HepG2 (cell line): ENCODE measurements at regions not wholly inside any gene's neighbourhood (a gene's known extent, or its start where the extent isn't known, plus 50 kb on each side); places are given as distances from the start of the nearest gene placed in this dataset.

ENCODE experiments used
- ATAC-seq: fragments of 200-7000 bp; cut with Tn5 transposase; 3 replicates; pipeline ENCODE4 v1.9.1; 2020; ENCODE audit warnings: mild to moderate bottlenecking, moderate library complexity
- BruUV-seq: library from RNA; stranded (reverse); fragments of 400-500 nt; replicated peaks from 2 replicates; lab custom pipeline; 2021; lab: Mats Ljungman, UMichigan
- CTCF ChIA-PET: fragments of 300-600 bp; formaldehyde crosslinking; extraction: SDS; loops from one replicate; lab custom pipeline; 2021; ENCODE audit warnings: low total read pairs, inconsistent platforms, low intra/inter-chr PET ratio; lab: Yijun Ruan, JAX
- POLR2A ChIA-PET: fragments of 350-600 bp; sonication (Branson Sonifier 250); formaldehyde crosslinking; loops from one replicate; lab custom pipeline; 2020; ENCODE audit warnings: antibody characterized with exemption, inconsistent platforms; lab: Yijun Ruan, JAX
- DNase-seq: peaks from one replicate; pipeline ENCODE4 v3.0.0-alpha.2; 2015; ENCODE audit warnings: low spot score
- FAIRE-seq: peaks from 3 replicates; lab custom pipeline; 2011; peaks lifted over from hg19 to GRCh38; lab: Jason Lieb, UNC
- H2AFZ ChIP-seq: one replicate; pipeline ENCODE4 v1.6.1; 2011; ENCODE audit warnings: low read length, inconsistent platforms
- H3K27ac ChIP-seq: fragments of 300-600 bp; 3 replicates; pipeline ENCODE4 v1.8.0; 2011; ENCODE audit warnings: mixed run types, mild to moderate bottlenecking, mixed read lengths, low read length, inconsistent platforms; ENCODE audit not compliant: insufficient read depth; ENCODE audit errors: extremely low read length
- H3K27me3 ChIP-seq, 2 experiments: fragments of 200-600 bp in 1 of 2; 2 replicates in 1 of 2; 3 replicates in 1 of 2; pipeline versions ENCODE4 v1.6.0 to v1.8.0; 2011; ENCODE audit warnings: low read length in 2 of 2, mild to moderate bottlenecking in 2 of 2, moderate library complexity in 2 of 2, inconsistent platforms in 1 of 2; ENCODE audit not compliant: insufficient read depth in 2 of 2, control insufficient read depth in 1 of 2
- H3K36me3 ChIP-seq, 2 experiments: fragments of 200-600 bp in 1 of 2; replicated peaks in 1 of 2; 2 replicates in 1 of 2; 3 replicates in 1 of 2; pipeline versions ENCODE4 v1.5.1 to v1.8.0; 2011; ENCODE audit warnings: low read length in 2 of 2, inconsistent platforms in 1 of 2; ENCODE audit not compliant: insufficient read depth in 2 of 2, control insufficient read depth in 1 of 2
- H3K4me1 ChIP-seq: 2 replicates; pipeline ENCODE4 v1.5.1; 2012; ENCODE audit warnings: low read length, inconsistent platforms; ENCODE audit not compliant: insufficient read depth
- H3K4me2 ChIP-seq: 2 replicates; pipeline ENCODE4 v1.6.0; 2011; ENCODE audit warnings: low read depth, low read length, inconsistent platforms
- H3K4me3 ChIP-seq, 3 experiments: fragments of 200-600 bp in 1 of 3; sonication (generic), shearing (Covaris generic) in 1 of 3; replicated peaks in 1 of 3; 2 replicates each; pipeline ENCODE4 v1.5.1; 2011 to 2016; ENCODE audit warnings: low read length in 3 of 3, inconsistent platforms in 2 of 3, low read depth in 2 of 3, mild to moderate bottlenecking in 2 of 3, control low read depth in 1 of 3, mixed read lengths in 1 of 3; ENCODE audit not compliant: insufficient read depth in 1 of 3
- H3K79me2 ChIP-seq: one replicate; pipeline ENCODE4 v1.6.1; 2011; ENCODE audit warnings: low read length, inconsistent platforms; ENCODE audit not compliant: insufficient read depth
- H3K9ac ChIP-seq: 2 replicates; pipeline ENCODE4 v1.6.0; 2011; ENCODE audit warnings: mild to moderate bottlenecking, low read depth, low read length, inconsistent platforms; ENCODE audit not compliant: insufficient read depth
- H3K9me3 ChIP-seq: 2 replicates; pipeline ENCODE4 v1.5.1; 2012; ENCODE audit warnings: mild to moderate bottlenecking, low read length
- H4K20me1 ChIP-seq: 2 replicates; pipeline ENCODE4 v1.6.0; 2011; ENCODE audit warnings: inconsistent platforms, mild to moderate bottlenecking, low read length, moderate library complexity; ENCODE audit not compliant: insufficient read depth
- FOXK2 ChIP-seq: fragments of 450-650 bp; IDR thresholded peaks from 2 replicates; pipeline ENCODE4 v1.6.1; 2016
- HDAC1 ChIP-seq: sonication (generic); formaldehyde crosslinking; IDR thresholded peaks from 2 replicates; pipeline ENCODE4 v1.5.1; 2020; ENCODE audit warnings: mild to moderate bottlenecking, missing genetic modification reagents
- JDP2 ChIP-seq: sonication (generic); formaldehyde crosslinking; IDR thresholded peaks from 2 replicates; pipeline ENCODE4 v1.8.1; 2022; ENCODE audit warnings: missing genetic modification reagents, borderline replicate concordance
- KLF9 ChIP-seq: IDR thresholded peaks from 2 replicates; pipeline ENCODE4 v1.6.1; 2016; ENCODE audit warnings: low read depth
- MIER3 ChIP-seq: IDR thresholded peaks from 2 replicates; pipeline ENCODE4 v1.6.1; 2016; ENCODE audit warnings: missing compliant biosample characterization, borderline replicate concordance
- NKX3-1 ChIP-seq: sonication (generic); formaldehyde crosslinking; IDR thresholded peaks from 2 replicates; pipeline ENCODE4 v1.5.0; 2020; ENCODE audit warnings: missing genetic modification reagents
- SRF ChIP-seq: IDR thresholded peaks from 2 replicates; pipeline ENCODE4 v1.6.1; 2011; ENCODE audit warnings: mild to moderate bottlenecking, low read depth, low read length, moderate library complexity
- TEAD2 ChIP-seq: sonication (generic); formaldehyde crosslinking; IDR thresholded peaks from 2 replicates; pipeline ENCODE4 v1.9.0; 2021; ENCODE audit warnings: missing genetic modification reagents
- TOE1 ChIP-seq: sonication (generic); formaldehyde crosslinking; IDR thresholded peaks from 2 replicates; pipeline ENCODE4 v1.4.0; 2020; ENCODE audit warnings: mild to moderate bottlenecking, missing genetic modification reagents
- XBP1 ChIP-seq: sonication (generic); formaldehyde crosslinking; IDR thresholded peaks from 2 replicates; pipeline ENCODE4 v1.5.0; 2020; ENCODE audit warnings: missing genetic modification reagents
- ZMAT3 ChIP-seq: sonication (generic); formaldehyde crosslinking; conservative IDR thresholded peaks from 2 replicates; pipeline ENCODE4 v1.7.0; 2021; ENCODE audit warnings: missing genetic modification reagents
- ZNF10 ChIP-seq: sonication (generic); formaldehyde crosslinking; IDR thresholded peaks from 2 replicates; pipeline ENCODE4 v1.4.0; 2020; ENCODE audit warnings: mild to moderate bottlenecking, low read depth, missing genetic modification reagents, borderline replicate concordance
- ZNF24 ChIP-seq: fragments of 450-650 bp; IDR thresholded peaks from 2 replicates; pipeline ENCODE4 v1.6.1; 2017; ENCODE audit warnings: antibody characterized with exemption, mild to moderate bottlenecking
- ZNF589 ChIP-seq: sonication (generic); formaldehyde crosslinking; conservative IDR thresholded peaks from 2 replicates; pipeline ENCODE4 v1.8.0; 2022; ENCODE audit warnings: mild to moderate bottlenecking, moderate library complexity, missing genetic modification reagents
- ZNF713 ChIP-seq: sonication (generic); formaldehyde crosslinking; IDR thresholded peaks from 2 replicates; pipeline ENCODE4 v1.4.0; 2020; ENCODE audit warnings: mild to moderate bottlenecking, missing genetic modification reagents
- ZNF720 ChIP-seq: sonication (generic); formaldehyde crosslinking; IDR thresholded peaks from 2 replicates; pipeline ENCODE4 v1.4.0; 2020; ENCODE audit warnings: missing genetic modification reagents
- ZSCAN12 ChIP-seq: sonication (generic); formaldehyde crosslinking; IDR thresholded peaks from 2 replicates; pipeline ENCODE4 v1.9.0; 2021; ENCODE audit warnings: mild to moderate bottlenecking, missing genetic modification reagents
- WGBS: methylation state at CpG from one replicate; pipeline ENCODE4 v1.1.6; 2017; ENCODE audit warnings: low lambda C conversion rate; 5-methylcytosine and 5-hydroxymethylcytosine counted together
- in situ Hi-C: cut with HindIII; loops from 2 replicates; pipeline ENCODE4 v1.10.0; 2017; ENCODE audit warnings: low pct_unique_long_range_greater_than_20kb; ENCODE audit not compliant: extremely low pct_ligation_motif_present
- intact Hi-C: fragments of 100-400 bp; cut with micrococcal nuclease; formaldehyde crosslinking; loops from one replicate; pipeline ENCODE4 v1.10.0; 2022; ENCODE audit not compliant: unreplicated experiment
- TF ChIP-seq, protein P1 (sequence below): IDR thresholded peaks from 2 replicates; pipeline ENCODE4 v1.6.1; 2012; ENCODE audit warnings: inconsistent platforms

GRCh38 chrX:42920752-42921151 lies 142.8 kb upstream of the PPP1R2C start:
- ATAC-seq (no peak), FAIRE-seq (no peak), DNase-seq (no peak)
- Histone ChIP-seq H3K36me3 (no peaks in the 10 kb centered on the region), H3K9me3 (no peaks in the 10 kb centered on the region), H3K9ac (no peak overlapping the region), H3K79me2 (no peaks in the 10 kb centered on the region), H3K27me3 (no peaks in the 10 kb centered on the region), H2AFZ (no peak overlapping the region), H3K4me1 (no peaks in the 10 kb centered on the region), H4K20me1 (no peaks in the 10 kb centered on the region), H3K4me2 (no peak overlapping the region), H3K4me3 (no peak overlapping the region), H3K27ac (no peak overlapping the region)
- intact Hi-C loops (no loop called here), in situ Hi-C loops (no loop called here)
- POLR2A ChIA-PET, result no interaction called here
- TF ChIP-seq ZNF713 (CRISPR knock-in tag) (no peak), ZNF24 (no peak), NKX3-1 (CRISPR knock-in tag) (no peak), ZNF10 (CRISPR knock-in tag) (no peak), SRF (no peak), ZNF589 (CRISPR knock-in tag) (no peak), ZNF720 (CRISPR knock-in tag) (no peak), TOE1 (CRISPR knock-in tag) (no peak), FOXK2 (no peak), ZSCAN12 (CRISPR knock-in tag) (no peak)
- BruUV-seq, result no TSS peak
- no CpG with 5 or more reads among the region's 3 CpGs for WGBS
- CTCF ChIA-PET, result no interaction called here

DNA sequence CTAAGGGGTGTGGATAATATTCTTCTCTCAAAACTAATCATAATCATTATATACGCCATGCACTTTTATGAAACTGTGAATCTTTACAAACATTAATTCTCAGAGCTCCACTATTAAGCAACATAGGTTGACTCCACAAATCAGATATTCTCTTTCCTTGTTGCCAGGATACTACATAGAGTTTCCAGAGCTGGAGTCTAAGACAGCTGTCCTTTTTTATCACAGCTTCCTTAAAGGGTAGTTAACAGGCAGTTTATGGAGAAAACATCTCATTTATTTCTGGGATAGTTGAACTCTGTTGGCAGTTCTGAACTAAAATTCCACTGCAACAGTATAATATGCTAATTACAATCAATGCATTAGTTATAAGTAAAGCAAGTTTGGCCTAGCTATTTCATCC lies 152.1 kb upstream of the PPP1R2C start:
- no peaks in the 10 kb centered on the region for H3K9me3 ChIP-seq
- ATAC-seq (no peak), FAIRE-seq (no peak), DNase-seq (no peak)
- BruUV-seq, result no TSS peak
- H3K36me3 ChIP-seq, result no peaks in the 10 kb centered on the region
- no peak overlapping the region for H3K9ac ChIP-seq
- no peaks in the 10 kb centered on the region for H4K20me1 ChIP-seq
- H3K4me1 ChIP-seq, result no peaks in the 10 kb centered on the region
- no peak overlapping the region for H3K27ac ChIP-seq
- intact Hi-C loops, result no loop called here
- H3K4me3 ChIP-seq, result no peak overlapping the region
- CTCF ChIA-PET, result no interaction called here
- no peak overlapping the region for H2AFZ ChIP-seq
- H3K4me2 ChIP-seq, result no peak overlapping the region
- POLR2A ChIA-PET, result no interaction called here
- no peaks in the 10 kb centered on the region for H3K79me2 ChIP-seq
- 0% methylated on average over 1 of the region's 1 CpG for WGBS
- in situ Hi-C loops, result no loop called here
- no peak for TF ChIP-seq ZMAT3 (CRISPR knock-in tag)
- no peak for TF ChIP-seq KLF9 (CRISPR knock-in tag)
- TF ChIP-seq HDAC1, result no peak
- no peak for TF ChIP-seq TEAD2 (CRISPR knock-in tag)
- TF ChIP-seq MIER3, result no peak
- TF ChIP-seq, protein P1, sequence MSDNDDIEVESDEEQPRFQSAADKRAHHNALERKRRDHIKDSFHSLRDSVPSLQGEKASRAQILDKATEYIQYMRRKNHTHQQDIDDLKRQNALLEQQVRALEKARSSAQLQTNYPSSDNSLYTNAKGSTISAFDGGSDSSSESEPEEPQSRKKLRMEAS, result no peak
- no peak for TF ChIP-seq XBP1 (CRISPR knock-in tag)
- TF ChIP-seq JDP2 (CRISPR knock-in tag), result no peak
- H3K27me3 ChIP-seq, result no peaks in the 10 kb centered on the region
